A673 (cell line): ENCODE measurements at regions not wholly inside any gene's neighbourhood (a gene's known extent, or its start where the extent isn't known, plus 50 kb on each side); places are given as distances from the start of the nearest gene placed in this dataset.

ENCODE experiments used
- BruUV-seq: library from RNA; stranded (reverse); fragments of 400-500 nt; replicated peaks from 2 replicates; lab custom pipeline; 2021; lab: Mats Ljungman, UMichigan
- CTCF ChIA-PET: fragments of 300-600 bp; sonication (Branson Sonifier 250); formaldehyde crosslinking; loops from one replicate; lab custom pipeline; 2022; ENCODE audit warnings: antibody characterized with exemption; lab: Charles Lee
- POLR2A ChIA-PET: fragments of 300-600 bp; sonication (Branson Sonifier 250); formaldehyde crosslinking; loops from one replicate; lab custom pipeline; 2022; ENCODE audit warnings: antibody characterized with exemption; ENCODE audit not compliant: low non-redundant PET; lab: Charles Lee
- DNase-seq: peaks from one replicate; pipeline ENCODE4 v3.0.0-alpha.2; 2015; ENCODE audit warnings: low spot score
- H3K27ac ChIP-seq: fragments of 200-600 bp; sonication (generic); 2 replicates; pipeline ENCODE4 v1.5.1; 2016; ENCODE audit warnings: mixed run types, low read depth, mild to moderate bottlenecking, mixed read lengths, antibody characterized with exemption, low read length; ENCODE audit not compliant: poor library complexity, severe bottlenecking
- H3K27me3 ChIP-seq: fragments of 200-600 bp; sonication (generic); replicated peaks from 2 replicates; pipeline ENCODE4 v1.6.1; 2017; ENCODE audit warnings: mixed run types, low read depth, mild to moderate bottlenecking, mixed read lengths, antibody characterized with exemption, low read length; ENCODE audit not compliant: insufficient read depth, poor library complexity
- H3K36me3 ChIP-seq: fragments of 200-600 bp; sonication (generic); 2 replicates; pipeline ENCODE4 v1.6.1; 2016; ENCODE audit warnings: mixed run types, mild to moderate bottlenecking, mixed read lengths, antibody characterized with exemption, low read length; ENCODE audit not compliant: insufficient read depth, poor library complexity, severe bottlenecking
- H3K4me1 ChIP-seq: fragments of 200-600 bp; sonication (generic); 2 replicates; pipeline ENCODE4 v1.6.1; 2017; ENCODE audit warnings: mixed run types, mild to moderate bottlenecking, mixed read lengths, antibody characterized with exemption, low read length; ENCODE audit not compliant: insufficient read depth, poor library complexity, severe bottlenecking
- H3K4me3 ChIP-seq: fragments of 200-600 bp; sonication (generic); 2 replicates; pipeline ENCODE4 v1.5.1; 2016; ENCODE audit warnings: low read depth, mixed run types, mild to moderate bottlenecking, mixed read lengths, low read length; ENCODE audit not compliant: poor library complexity, severe bottlenecking
- H3K9me3 ChIP-seq: fragments of 200-600 bp; sonication (generic); 2 replicates; pipeline ENCODE4 v1.6.1; 2016; ENCODE audit warnings: mixed run types, low read depth, mild to moderate bottlenecking, mixed read lengths, antibody characterized with exemption, low read length; ENCODE audit not compliant: poor library complexity, severe bottlenecking
- CTCF ChIP-seq: fragments of 300-800, 200-600 bp; sonication (generic); conservative IDR thresholded peaks from 2 replicates; pipeline ENCODE4 v1.5.1; 2017; ENCODE audit warnings: low read depth, mild to moderate bottlenecking, antibody characterized with exemption, low read length, moderate library complexity, mixed read lengths
- EZH2 ChIP-seq: fragments of 200-600 bp; sonication (generic); IDR thresholded peaks from 2 replicates; pipeline ENCODE4 v1.6.1; 2017; ENCODE audit warnings: borderline replicate concordance, low read depth, mild to moderate bottlenecking, mixed read lengths, antibody characterized with exemption, low read length; ENCODE audit not compliant: poor library complexity, severe bottlenecking
- intact Hi-C: fragments of 100-400 bp; cut with micrococcal nuclease; formaldehyde crosslinking; loops from one replicate; pipeline ENCODE4 v1.10.0; 2022; ENCODE audit not compliant: unreplicated experiment

- intact Hi-C loops = no loop called here
- TF ChIP-seq CTCF (no peak), EZH2 (no peak)
These were observed 117.4 kb upstream of the CHRM3 start for GRCh38 chr1:239268941-239269340.

GRCh38 chr1:239268007-239268406 is 118.4 kb upstream of the CHRM3 start:
- POLR2A ChIA-PET = interaction anchor here (0.6 kb wide), 1 partner anchor 1644 kb away, joined by 8 read pairs; no protein-coding TSS in a partner anchor
- BruUV-seq = no TSS peak
- CTCF ChIA-PET = no interaction called here

More at GRCh38 chr1:239268941-239269340, 117.4 kb upstream of the CHRM3 start:
- BruUV-seq = no TSS peak
- no peaks in the 10 kb centered on the region for H3K36me3 ChIP-seq
- no peaks in the 10 kb centered on the region for H3K4me1 ChIP-seq
- ChIA-PET POLR2A (no interaction called here), CTCF (no interaction called here)
- H3K4me3 ChIP-seq = no peak overlapping the region
- no peaks in the 10 kb centered on the region for H3K27me3 ChIP-seq
- no peak for DNase-seq
- no peaks in the 10 kb centered on the region for H3K9me3 ChIP-seq
- H3K27ac ChIP-seq = no peak overlapping the region

GRCh38 chr1:239263801-239264200 is 122.6 kb upstream of the CHRM3 start:
- BruUV-seq = no TSS peak
- TF ChIP-seq EZH2 (no peak), CTCF (no peak)
- no peak overlapping the region for H3K4me3 ChIP-seq
- POLR2A ChIA-PET = no interaction called here
- no peaks in the 10 kb centered on the region for H3K36me3 ChIP-seq
- no peaks in the 10 kb centered on the region for H3K4me1 ChIP-seq
- H3K27me3 ChIP-seq = no peaks in the 10 kb centered on the region
- H3K27ac ChIP-seq = no peak overlapping the region
- intact Hi-C loops = no loop called here
- no peak for DNase-seq
- H3K9me3 ChIP-seq = no peaks in the 10 kb centered on the region
- CTCF ChIA-PET = no interaction called here

More at GRCh38 chr1:239268007-239268406, 118.4 kb upstream of the CHRM3 start:
- Histone ChIP-seq H3K9me3 (no peaks in the 10 kb centered on the region), H3K4me1 (no peaks in the 10 kb centered on the region), H3K27ac (no peak overlapping the region), H3K27me3 (no peaks in the 10 kb centered on the region), H3K36me3 (no peaks in the 10 kb centered on the region), H3K4me3 (no peak overlapping the region)
- intact Hi-C loops = no loop called here
- no peak for DNase-seq
- TF ChIP-seq CTCF (no peak), EZH2 (no peak)
